A204.1 (cell line): ENCODE measurements at regions not wholly inside any gene's neighbourhood (a gene's known extent, or its start where the extent isn't known, plus 50 kb on each side); places are given as distances from the start of the nearest gene placed in this dataset.
A peak's percentile ranks its signal among the peaks of the same experiment; 100 is the strongest.
"Not testable (repeated sequence)": the region's sequence is repeated elsewhere in the genome, so short reads cannot be mapped to it uniquely, and the experiment has no call there.

ENCODE experiments used
- FAIRE-seq: peaks from 2 replicates; lab custom pipeline; 2012; peaks lifted over from hg19 to GRCh38; lab: Jason Lieb, UNC

GRCh38 chr4:116302990-116303735, 782.2 kb downstream of the TRAM1L1 start:
- FAIRE-seq: no peak

GRCh38 chr4:116275006-116275405, 810.4 kb downstream of the TRAM1L1 start:
- no peak for FAIRE-seq

DNA sequence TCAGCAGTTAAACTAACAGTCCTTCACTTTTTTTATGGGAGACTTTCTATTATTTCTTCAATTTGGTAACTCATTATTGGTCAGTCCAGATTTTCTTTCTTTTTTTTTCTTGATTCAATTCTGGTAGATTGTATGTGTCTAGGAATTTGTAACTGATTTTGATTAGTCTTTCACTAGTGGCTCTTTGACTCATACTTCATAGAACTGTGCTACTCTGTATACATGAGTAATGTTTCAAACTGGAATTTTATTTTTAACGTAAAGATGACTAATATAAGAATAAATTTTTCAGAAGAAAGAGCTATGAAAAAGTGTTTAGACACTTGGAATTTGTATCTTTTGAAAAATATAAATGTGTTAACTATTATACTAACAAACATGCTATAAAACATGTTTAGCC, 813.0 kb downstream of the TRAM1L1 start:
- no peak for FAIRE-seq

- FAIRE-seq: not testable (repeated sequence)
Measured at GRCh38 chr4:116260931-116261330, 824.4 kb downstream of the TRAM1L1 start.

DNA sequence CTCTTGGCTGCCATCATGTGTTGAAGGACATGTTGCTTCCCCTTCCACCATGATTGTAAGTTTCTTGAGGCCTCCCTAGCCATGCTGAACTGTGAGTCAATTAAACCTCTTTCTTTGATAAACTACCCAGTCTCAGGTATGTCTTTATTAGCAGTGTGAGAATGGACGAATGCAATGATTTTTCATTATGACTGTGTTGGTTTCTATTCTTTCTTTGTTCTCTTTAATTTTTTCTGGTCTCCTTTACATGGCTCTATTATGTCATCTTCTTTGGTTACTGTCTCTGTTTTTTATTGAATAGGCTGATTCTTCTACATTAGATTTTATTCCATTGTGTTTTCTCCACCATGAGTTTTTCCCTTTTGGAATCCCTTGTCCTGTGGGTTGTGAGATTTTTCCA, 840.6 kb downstream of the TRAM1L1 start:
- FAIRE-seq: no peak

GRCh38 chr4:116243431-116243830, 841.9 kb downstream of the TRAM1L1 start:
- FAIRE-seq: no peak

- no peak for FAIRE-seq
Measured at GRCh38 chr4:116233971-116234370, 851.4 kb downstream of the TRAM1L1 start.

GRCh38 chr4:116231999-116232398, 853.4 kb downstream of the TRAM1L1 start:
- FAIRE-seq: not testable (repeated sequence)

- FAIRE-seq: no peak
Measured at GRCh38 chr4:116229420-116229819, 856.0 kb downstream of the TRAM1L1 start.

GRCh38 chr4:116223040-116223732, 862.2 kb downstream of the TRAM1L1 start:
- FAIRE-seq: no peak

GRCh38 chr4:116217781-116218180, 867.6 kb downstream of the TRAM1L1 start:
- no peak for FAIRE-seq

GRCh38 chr4:116215622-116216021, 869.8 kb downstream of the TRAM1L1 start:
- FAIRE-seq: no peak

DNA sequence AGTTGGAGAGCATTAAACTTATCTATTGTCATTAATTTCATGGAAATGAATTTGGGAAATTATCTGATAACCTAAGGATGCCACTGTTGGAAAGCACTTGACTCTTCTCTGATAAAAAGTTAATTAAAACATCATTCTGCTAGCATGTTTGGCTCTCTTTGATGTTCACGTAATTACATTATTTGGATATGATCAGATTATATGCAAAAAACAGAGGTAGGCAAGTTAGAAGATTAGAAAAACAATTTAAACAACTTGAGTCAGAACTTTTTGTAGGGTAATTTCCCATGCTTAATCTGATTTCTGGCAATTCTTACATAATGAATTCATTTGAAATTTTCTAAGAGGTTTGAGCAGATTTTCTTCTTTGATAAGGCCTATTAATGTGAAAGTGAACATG, 882.9 kb downstream of the TRAM1L1 start:
- no peak for FAIRE-seq

DNA sequence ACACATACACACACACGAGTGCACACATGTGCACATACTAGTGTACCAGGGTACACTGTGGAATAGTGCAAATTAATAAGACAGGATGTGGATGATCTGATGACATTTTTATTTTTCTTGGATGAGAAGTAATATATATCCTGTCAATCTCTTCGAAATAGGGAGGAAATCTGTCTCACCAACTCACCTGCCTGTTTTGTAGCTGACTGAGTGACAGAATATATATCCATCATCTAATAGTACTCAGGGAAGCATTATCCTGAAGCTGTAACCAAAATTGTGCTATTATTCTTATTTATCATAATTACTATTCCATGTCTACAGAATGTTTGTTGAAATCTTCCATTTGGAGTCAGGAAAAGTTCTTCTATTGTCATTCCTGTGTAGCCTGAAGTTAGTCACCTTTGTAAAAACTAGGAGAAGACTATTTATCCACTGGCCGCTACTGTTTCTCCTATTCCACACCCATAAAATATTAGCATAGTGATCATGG, 888.0 kb downstream of the TRAM1L1 start:
- no peak for FAIRE-seq

GRCh38 chr4:116183241-116183640, 902.1 kb downstream of the TRAM1L1 start:
- FAIRE-seq: no peak

- peak; percentile 94 for FAIRE-seq
Measured at GRCh38 chr4:116180157-116180601, 905.2 kb downstream of the TRAM1L1 start.

- FAIRE-seq: not testable (repeated sequence)
Measured at GRCh38 chr4:116151371-116151770, 934.0 kb downstream of the TRAM1L1 start.

DNA sequence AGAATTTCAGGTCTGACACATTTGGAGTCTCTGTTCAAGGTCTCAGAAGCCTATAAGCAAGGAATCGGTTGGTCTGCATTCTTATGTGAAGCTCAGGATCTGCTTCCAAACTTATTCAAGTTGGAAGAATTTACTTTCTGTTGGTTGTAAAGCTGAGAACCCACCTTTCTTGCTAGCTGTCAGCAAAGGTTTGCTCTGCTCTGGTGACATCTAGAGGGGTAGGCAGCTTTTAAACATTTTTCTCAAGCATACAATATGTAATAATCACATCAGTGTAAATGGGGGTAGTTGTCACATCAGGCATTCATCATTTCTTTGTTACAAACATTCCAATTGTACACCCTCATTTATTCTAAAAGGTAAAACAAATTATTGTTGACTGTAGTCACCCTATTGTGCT, 935.2 kb downstream of the TRAM1L1 start:
- FAIRE-seq: no peak

DNA sequence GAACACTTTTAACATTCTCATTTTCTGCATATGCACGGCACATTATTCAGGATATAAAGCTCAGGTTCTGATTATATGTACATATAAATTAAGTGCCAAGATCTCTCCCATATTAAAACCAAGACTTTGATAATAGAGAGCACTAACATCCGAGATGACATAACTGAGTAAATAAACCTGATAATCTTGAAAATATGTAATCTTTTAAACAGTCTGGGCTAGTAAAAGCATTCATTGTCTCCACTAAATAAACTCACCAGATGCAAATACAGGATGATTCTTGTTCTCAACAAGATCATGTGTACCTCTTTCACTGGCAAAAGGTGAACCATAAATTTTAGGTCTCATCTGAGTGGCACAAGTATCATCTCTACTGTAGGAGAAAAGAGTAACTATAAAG, 942.2 kb downstream of the TRAM1L1 start:
- no peak for FAIRE-seq

- no peak for FAIRE-seq
Measured at GRCh38 chr4:116132946-116133345, 952.4 kb downstream of the TRAM1L1 start.

DNA sequence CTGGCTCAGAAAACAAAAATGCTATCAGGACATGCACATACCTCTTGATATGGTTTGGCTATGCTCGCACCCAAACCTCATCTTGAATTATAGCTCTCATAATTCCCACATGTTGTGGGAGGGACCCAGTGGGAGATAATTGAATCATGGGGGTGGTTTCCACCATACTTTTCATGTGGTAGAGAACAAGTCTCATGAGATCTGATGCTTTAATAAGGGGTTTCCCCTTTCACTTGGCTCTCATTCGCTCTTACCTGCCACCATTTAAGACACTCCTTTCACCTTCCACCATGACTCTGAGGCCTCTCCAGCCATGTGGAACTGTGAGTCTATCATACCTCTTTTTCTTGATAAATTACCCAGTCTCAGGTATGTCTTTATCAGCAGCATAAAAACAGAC, 958.6 kb downstream of the TRAM1L1 start:
- no peak for FAIRE-seq

GRCh38 chr4:116122124-116122523, 963.3 kb downstream of the TRAM1L1 start:
- FAIRE-seq: no peak

DNA sequence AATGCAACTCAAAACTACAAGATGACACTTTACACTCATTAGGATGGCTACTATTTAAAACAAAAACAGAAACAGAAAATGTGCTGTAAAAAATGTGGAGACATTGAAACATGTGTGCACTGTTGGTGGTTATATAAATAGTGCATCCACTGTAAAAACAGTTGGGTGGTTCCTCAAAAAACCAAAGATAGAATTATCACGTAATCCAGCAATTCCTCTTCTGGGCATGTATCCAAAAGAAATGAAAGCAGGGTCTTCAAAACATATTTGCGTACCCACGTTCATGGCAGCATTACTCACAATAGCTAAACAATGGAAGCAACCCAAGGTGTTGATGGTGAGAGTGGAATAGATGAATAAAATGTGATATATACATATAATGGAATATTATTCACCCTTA, 967.2 kb downstream of the TRAM1L1 start:
- no peak for FAIRE-seq

DNA sequence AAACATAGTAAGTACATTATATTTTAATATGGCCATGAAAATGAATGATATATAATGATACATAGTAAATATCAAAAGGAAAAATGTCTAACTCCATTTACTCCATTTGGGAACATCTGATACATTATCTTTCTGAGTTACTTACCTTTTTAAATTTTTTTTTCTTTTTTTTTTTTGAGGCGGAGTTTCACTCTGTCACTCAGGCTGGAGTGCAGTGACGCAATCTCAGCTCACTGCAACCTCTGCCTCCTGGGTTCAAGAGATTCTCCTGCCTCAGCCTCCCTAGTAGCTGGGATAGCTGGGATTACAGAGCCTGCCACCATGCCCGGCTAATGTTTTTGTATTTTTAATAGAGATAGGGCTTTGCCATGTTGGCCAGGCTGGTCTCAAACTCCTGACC, 972.5 kb downstream of the TRAM1L1 start:
- FAIRE-seq: not testable (repeated sequence)
